Epithelial cell of proximal tubule (primary cell): ENCODE measurements at regions not wholly inside any gene's neighbourhood (a gene's known extent, or its start where the extent isn't known, plus 50 kb on each side); places are given as distances from the start of the nearest gene placed in this dataset.
A peak's percentile ranks its signal among the peaks of the same experiment; 100 is the strongest.

Experiments
- DNase-seq: peaks from one replicate; pipeline ENCODE4 v3.0.0-alpha.2; 2011; ENCODE audit warnings: low read depth
- H3K4me3 ChIP-seq: 2 replicates; pipeline ENCODE4 v1.5.1; 2011; ENCODE audit warnings: low read depth, mild to moderate bottlenecking, low read length
- CTCF ChIP-seq: conservative IDR thresholded peaks from 2 replicates; pipeline ENCODE4 v1.5.1; 2012; ENCODE audit warnings: low read depth, mild to moderate bottlenecking, low read length

DNA sequence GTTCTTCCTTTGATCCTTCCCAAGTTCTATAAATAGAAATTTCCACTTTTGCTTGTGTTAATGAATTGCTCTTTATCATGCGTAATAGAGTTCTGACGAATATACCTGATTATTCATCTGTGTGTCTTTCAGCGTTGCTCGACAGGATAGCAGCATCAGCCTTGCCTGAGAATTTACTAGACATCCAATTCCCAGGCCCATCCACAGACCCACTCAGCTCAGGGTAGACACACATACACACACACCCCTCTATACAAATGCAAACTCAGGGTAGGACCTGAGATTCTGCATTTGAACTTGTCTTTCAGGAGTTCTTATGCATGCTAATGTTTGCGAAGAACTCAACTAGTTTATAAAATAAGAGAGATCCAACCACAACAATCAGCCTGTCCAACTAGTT lies 343.4 kb upstream of the GYPC start:
- DNase-seq: no peak
- TF ChIP-seq CTCF: no peak
- no peak overlapping the region for H3K4me3 ChIP-seq

DNA sequence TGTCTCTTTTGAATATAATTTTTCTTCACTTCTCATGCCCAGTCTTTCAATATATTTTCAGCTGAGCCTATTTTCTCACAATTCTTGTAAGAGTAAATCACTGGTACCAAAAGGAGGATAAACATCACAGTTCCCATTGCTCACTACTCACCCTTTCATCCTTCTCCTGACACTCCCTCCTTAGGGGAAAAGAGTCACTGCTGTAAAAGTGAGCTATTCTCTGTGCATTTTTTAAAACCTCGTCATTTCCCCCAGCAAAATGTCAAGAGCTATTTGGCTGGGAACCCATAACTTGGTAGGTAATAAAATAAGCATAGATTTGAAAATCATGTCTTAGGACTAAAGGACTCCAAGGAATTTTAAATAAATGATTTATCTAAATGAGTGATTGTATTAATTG lies 340.1 kb upstream of the GYPC start:
- H3K4me3 ChIP-seq: no peak overlapping the region
- TF ChIP-seq CTCF: no peak
- DNase-seq: no peak

- DNase-seq: peak; percentile 4
- no peak overlapping the region for H3K4me3 ChIP-seq
- TF ChIP-seq CTCF: no peak
Measured at GRCh38 chr2:126317790-126318431, 338.0 kb upstream of the GYPC start.

GRCh38 chr2:126322342-126322741 lies 333.6 kb upstream of the GYPC start:
- TF ChIP-seq CTCF: no peak
- H3K4me3 ChIP-seq: no peak overlapping the region
- no peak for DNase-seq

DNA sequence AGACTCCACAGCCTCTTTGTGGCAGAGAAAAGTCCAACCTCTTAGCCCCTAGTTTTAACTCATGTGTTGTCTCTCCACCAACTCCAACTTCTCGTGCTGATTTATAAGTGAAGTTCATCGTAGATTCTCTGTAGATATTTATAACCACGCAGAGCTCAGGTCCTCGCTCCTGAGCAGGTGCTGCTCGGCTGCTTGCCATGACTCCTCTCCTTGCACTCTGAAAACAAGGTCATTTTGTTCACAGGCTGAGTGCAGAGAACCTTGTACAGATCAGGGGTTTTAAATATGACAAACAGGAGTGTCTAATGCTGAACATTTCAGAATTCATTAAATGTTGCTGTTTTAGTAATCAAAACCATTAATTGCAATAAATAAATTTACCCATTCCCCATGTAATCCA lies 330.8 kb upstream of the GYPC start:
- DNase-seq: no peak
- no peak for TF ChIP-seq CTCF
- H3K4me3 ChIP-seq: no peak overlapping the region

DNA sequence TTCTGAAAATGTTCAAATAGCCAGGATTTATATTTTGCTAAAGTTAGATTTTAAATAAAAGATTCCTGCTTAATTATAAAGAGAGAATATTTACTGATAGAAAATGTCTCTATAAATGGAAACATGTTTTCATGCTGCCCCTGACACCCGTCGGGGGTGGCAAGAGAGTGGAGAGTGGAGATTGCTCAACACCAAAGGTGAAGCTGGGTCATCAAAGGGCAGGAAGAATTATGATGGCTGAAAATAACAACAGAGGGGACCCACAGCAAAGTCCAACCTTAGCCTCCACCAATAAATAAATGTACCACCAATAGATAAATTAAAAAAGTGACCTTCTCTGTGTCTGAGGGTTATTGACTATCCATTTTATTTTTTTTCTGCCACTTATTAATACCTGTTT lies 326.8 kb upstream of the GYPC start:
- TF ChIP-seq CTCF: no peak
- no peak for DNase-seq
- no peak overlapping the region for H3K4me3 ChIP-seq

GRCh38 chr2:126342457-126342856 lies 313.5 kb upstream of the GYPC start:
- no peak for DNase-seq
- TF ChIP-seq CTCF: no peak

More at GRCh38 chr2:126342457-126342856, 313.5 kb upstream of the GYPC start:
- H3K4me3 ChIP-seq: no peak overlapping the region
